ENCODE measurements at regions not wholly inside any gene's neighbourhood (a gene's known extent, or its start where the extent isn't known, plus 50 kb on each side); places are given as distances from the start of the nearest gene placed in this dataset.

- H3K4me3 ChIP-seq (ENCODE audit: low read depth, low read length), result no peak overlapping the region
- DNase-seq (ENCODE audit: low read depth), result no peak
- TF ChIP-seq, protein P1, sequence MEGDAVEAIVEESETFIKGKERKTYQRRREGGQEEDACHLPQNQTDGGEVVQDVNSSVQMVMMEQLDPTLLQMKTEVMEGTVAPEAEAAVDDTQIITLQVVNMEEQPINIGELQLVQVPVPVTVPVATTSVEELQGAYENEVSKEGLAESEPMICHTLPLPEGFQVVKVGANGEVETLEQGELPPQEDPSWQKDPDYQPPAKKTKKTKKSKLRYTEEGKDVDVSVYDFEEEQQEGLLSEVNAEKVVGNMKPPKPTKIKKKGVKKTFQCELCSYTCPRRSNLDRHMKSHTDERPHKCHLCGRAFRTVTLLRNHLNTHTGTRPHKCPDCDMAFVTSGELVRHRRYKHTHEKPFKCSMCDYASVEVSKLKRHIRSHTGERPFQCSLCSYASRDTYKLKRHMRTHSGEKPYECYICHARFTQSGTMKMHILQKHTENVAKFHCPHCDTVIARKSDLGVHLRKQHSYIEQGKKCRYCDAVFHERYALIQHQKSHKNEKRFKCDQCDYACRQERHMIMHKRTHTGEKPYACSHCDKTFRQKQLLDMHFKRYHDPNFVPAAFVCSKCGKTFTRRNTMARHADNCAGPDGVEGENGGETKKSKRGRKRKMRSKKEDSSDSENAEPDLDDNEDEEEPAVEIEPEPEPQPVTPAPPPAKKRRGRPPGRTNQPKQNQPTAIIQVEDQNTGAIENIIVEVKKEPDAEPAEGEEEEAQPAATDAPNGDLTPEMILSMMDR (IDR thresholded peaks at IDR 0.05; ENCODE audit: insufficient read depth, low read depth, low read length), result no peak
Measured at GRCh38 chr19:30102666-30103065, 160.6 kb downstream of the URI1 start.

- TF ChIP-seq, protein P1 (IDR thresholded peaks at IDR 0.05; ENCODE audit: insufficient read depth, low read depth, low read length), result no peak
- no peak overlapping the region for H3K4me3 ChIP-seq (ENCODE audit: low read depth, low read length)
- DNase-seq (ENCODE audit: low read depth), result no peak
Measured at GRCh38 chr19:30103981-30104380, 161.9 kb downstream of the URI1 start.

- no peak for DNase-seq (ENCODE audit: low read depth)
- TF ChIP-seq, protein P1 (IDR thresholded peaks at IDR 0.05; ENCODE audit: insufficient read depth, low read depth, low read length), result no peak
- no peak overlapping the region for H3K4me3 ChIP-seq (ENCODE audit: low read depth, low read length)
Measured at GRCh38 chr19:30105316-30105715, 163.3 kb downstream of the URI1 start.

DNA sequence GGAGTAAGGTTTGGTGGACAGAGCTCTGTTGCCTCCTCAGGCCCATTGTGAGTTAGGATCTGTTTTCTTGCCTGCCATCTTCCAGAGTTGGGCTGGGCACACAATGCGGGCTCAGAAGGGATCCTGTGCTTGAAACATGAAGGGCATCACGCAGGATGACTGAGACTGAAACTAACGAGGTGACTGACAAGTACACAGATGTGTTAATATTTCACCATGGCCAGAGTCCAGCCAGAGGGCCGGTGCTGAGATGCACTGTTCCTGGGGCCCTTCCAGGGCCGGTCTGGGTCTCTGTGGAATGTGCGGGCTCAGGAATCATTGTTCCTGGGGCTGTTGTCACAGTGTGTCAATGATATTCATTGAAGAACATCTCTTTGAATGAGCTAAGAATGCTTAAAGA, 163.7 kb downstream of the URI1 start:
- DNase-seq (ENCODE audit: low read depth), result no peak
- TF ChIP-seq, protein P1 (IDR thresholded peaks at IDR 0.05; ENCODE audit: insufficient read depth, low read depth, low read length), result no peak
- no peak overlapping the region for H3K4me3 ChIP-seq (ENCODE audit: low read depth, low read length)

DNA sequence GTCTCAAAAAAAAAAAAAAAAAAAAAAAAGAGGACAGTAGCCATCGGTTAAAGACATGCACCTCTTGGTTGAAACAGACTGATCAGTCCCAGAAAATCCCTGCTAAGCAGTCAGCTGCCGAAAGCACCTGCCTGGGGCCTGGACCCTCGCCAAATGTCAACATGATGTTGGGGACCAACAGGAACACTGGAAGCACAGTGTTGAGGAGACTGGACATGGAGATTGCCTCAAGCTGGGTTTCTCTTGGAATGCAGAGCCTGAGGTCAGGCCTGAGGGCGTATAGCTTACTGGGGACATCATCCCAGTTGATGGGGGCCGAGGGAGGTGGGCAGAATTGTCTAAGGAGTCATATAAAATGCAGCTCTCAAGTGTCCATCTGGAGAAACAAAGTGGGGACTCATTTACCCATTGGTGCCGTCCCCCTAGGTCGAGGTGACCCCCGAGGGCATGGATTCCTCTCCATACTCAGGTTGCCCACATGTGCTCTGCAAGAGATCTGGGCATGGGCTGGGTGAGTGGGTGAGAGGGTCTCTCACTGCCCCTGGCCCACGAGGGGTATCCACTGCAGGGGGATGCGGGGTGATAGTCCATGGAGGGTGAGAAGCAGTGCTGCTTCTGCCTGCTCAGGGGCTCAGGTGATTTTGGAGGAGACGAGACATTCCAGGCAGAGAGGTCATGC, 164.5 kb downstream of the URI1 start:
- no peak overlapping the region for H3K4me3 ChIP-seq (ENCODE audit: low read depth, low read length)
- no peak for DNase-seq (ENCODE audit: low read depth)
- TF ChIP-seq, protein P1 (IDR thresholded peaks at IDR 0.05; ENCODE audit: insufficient read depth, low read depth, low read length), result no peak

- H3K4me3 ChIP-seq (ENCODE audit: low read depth, low read length), result no peak overlapping the region
- TF ChIP-seq, protein P1 (IDR thresholded peaks at IDR 0.05; ENCODE audit: insufficient read depth, low read depth, low read length), result no peak
- DNase-seq (ENCODE audit: low read depth), result no peak
Measured at GRCh38 chr19:30107251-30107650, 165.2 kb downstream of the URI1 start.

DNA sequence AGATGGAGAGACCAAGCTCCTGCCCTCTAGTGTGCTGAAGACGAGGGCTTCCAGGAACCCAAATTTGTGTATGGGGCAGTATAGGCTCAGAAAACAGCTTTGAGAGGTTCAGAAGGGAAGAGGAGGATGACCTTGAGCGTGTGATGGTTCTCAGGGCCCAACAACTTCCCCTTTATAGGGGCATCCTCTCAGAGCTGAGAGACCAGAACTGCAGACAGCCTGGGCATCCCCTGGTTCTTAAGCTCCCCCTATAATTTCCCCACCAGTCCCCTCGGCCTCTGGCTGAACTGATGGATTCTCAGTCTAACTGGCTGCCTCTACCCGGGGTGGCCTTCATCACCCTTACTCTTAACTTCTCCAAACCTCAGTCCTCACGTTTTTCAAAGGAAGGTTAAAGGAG, 167.5 kb downstream of the URI1 start:
- TF ChIP-seq, protein P1 (IDR thresholded peaks at IDR 0.05; ENCODE audit: insufficient read depth, low read depth, low read length), result no peak
- no peak overlapping the region for H3K4me3 ChIP-seq (ENCODE audit: low read depth, low read length)
- no peak for DNase-seq (ENCODE audit: low read depth)
